Brain microvascular endothelial cell (primary cell): ENCODE measurements at regions not wholly inside any gene's neighbourhood (a gene's known extent, or its start where the extent isn't known, plus 50 kb on each side); places are given as distances from the start of the nearest gene placed in this dataset.

ENCODE experiments used
- DNase-seq: peaks from one replicate; pipeline ENCODE4 v3.0.0-alpha.2; 2020
- H3K27ac ChIP-seq: fragments of 250-450 bp; sonication (Bioruptor Pico); 2 replicates; pipeline ENCODE4 v1.5.1; 2020; ENCODE audit warnings: mild to moderate bottlenecking, moderate library complexity
- H3K27me3 ChIP-seq: fragments of 250-450 bp; sonication (Bioruptor Pico); replicated peaks from 2 replicates; pipeline ENCODE4 v1.5.1; 2020; ENCODE audit warnings: mild to moderate bottlenecking
- H3K36me3 ChIP-seq: fragments of 250-450 bp; sonication (Bioruptor Pico); replicated peaks from 2 replicates; pipeline ENCODE4 v1.5.1; 2020; ENCODE audit warnings: mild to moderate bottlenecking
- H3K4me3 ChIP-seq: 2 replicates; pipeline ENCODE4 v1.5.1; 2011; ENCODE audit warnings: low read depth, mild to moderate bottlenecking, control low read depth, low read length, moderate library complexity
- CTCF ChIP-seq: IDR thresholded peaks from 2 replicates; pipeline ENCODE4 v1.5.1; 2011; ENCODE audit warnings: low read depth, mild to moderate bottlenecking, moderate library complexity, low read length, control low read depth, inconsistent platforms; ENCODE audit errors: missing control alignments
- in situ Hi-C: cut with HindIII; loops from 2 replicates; pipeline ENCODE4 v1.10.0; 2017; ENCODE audit warnings: low sequenced_read_pairs, low pct_ligation_motif_present

- Histone ChIP-seq H3K4me3 (no peak overlapping the region), H3K27ac (no peak overlapping the region), H3K36me3 (no peaks in the 10 kb centered on the region), H3K27me3 (no peaks in the 10 kb centered on the region)
- in situ Hi-C loops = no loop called here
- TF ChIP-seq CTCF = no peak
- no peak for DNase-seq
These were observed 305.2 kb upstream of the FOXG1 start for GRCh38 chr14:28461389-28461788.

- no peak overlapping the region for H3K27ac ChIP-seq
- no peak overlapping the region for H3K4me3 ChIP-seq
- in situ Hi-C loops = no loop called here
- TF ChIP-seq CTCF = no peak
- no peak for DNase-seq
- H3K27me3 ChIP-seq = no peaks in the 10 kb centered on the region
- H3K36me3 ChIP-seq = no peaks in the 10 kb centered on the region
These were observed 299.0 kb upstream of the FOXG1 start for GRCh38 chr14:28467611-28468010.

GRCh38 chr14:28468191-28469151, 298.1 kb upstream of the FOXG1 start:
- no peak for DNase-seq
- H3K36me3 ChIP-seq = no peaks in the 10 kb centered on the region
- no peak overlapping the region for H3K4me3 ChIP-seq
- no peak overlapping the region for H3K27ac ChIP-seq
- in situ Hi-C loops = no loop called here
- no peaks in the 10 kb centered on the region for H3K27me3 ChIP-seq
- no peak for TF ChIP-seq CTCF

- Histone ChIP-seq H3K4me3 (no peak overlapping the region), H3K27me3 (no peaks in the 10 kb centered on the region), H3K36me3 (no peaks in the 10 kb centered on the region), H3K27ac (no peak overlapping the region)
- in situ Hi-C loops = no loop called here
- no peak for TF ChIP-seq CTCF
- no peak for DNase-seq
These were observed 284.1 kb upstream of the FOXG1 start for GRCh38 chr14:28482251-28483040.

- H3K27ac ChIP-seq = no peak overlapping the region
- H3K36me3 ChIP-seq = no peaks in the 10 kb centered on the region
- no peak for TF ChIP-seq CTCF
- no peaks in the 10 kb centered on the region for H3K27me3 ChIP-seq
- no peak overlapping the region for H3K4me3 ChIP-seq
- in situ Hi-C loops = no loop called here
- DNase-seq = no peak
These were observed 283.1 kb upstream of the FOXG1 start for GRCh38 chr14:28483506-28483905.
